Skeletal muscle cell (primary cell): ENCODE measurements at regions not wholly inside any gene's neighbourhood (a gene's known extent, or its start where the extent isn't known, plus 50 kb on each side); places are given as distances from the start of the nearest gene placed in this dataset.
"Not testable (repeated sequence)": the region's sequence is repeated elsewhere in the genome, so short reads cannot be mapped to it uniquely, and the experiment has no call there.

Source experiments
- DNase-seq: peaks from one replicate; pipeline ENCODE4 v3.0.0-alpha.2; 2010; ENCODE audit warnings: low read depth
- H3K4me3 ChIP-seq: 2 replicates; pipeline ENCODE4 v1.5.1; 2011; ENCODE audit warnings: low read depth, mild to moderate bottlenecking, control low read depth, low read length, moderate library complexity

GRCh38 chr1:29386453-29386852 lies 150.1 kb downstream of the PTPRU start:
- not testable (repeated sequence) for H3K4me3 ChIP-seq, DNase-seq

GRCh38 chr1:29385966-29386365 lies 149.6 kb downstream of the PTPRU start:
- H3K4me3 ChIP-seq = no peak overlapping the region
- DNase-seq = no peak

GRCh38 chr1:29384496-29385015 lies 148.2 kb downstream of the PTPRU start:
- no peak overlapping the region for H3K4me3 ChIP-seq
- no peak for DNase-seq

GRCh38 chr1:29383746-29384371 lies 147.5 kb downstream of the PTPRU start:
- H3K4me3 ChIP-seq = no peak overlapping the region
- peak; percentile 50 for DNase-seq

- no peak for DNase-seq
- H3K4me3 ChIP-seq = no peak overlapping the region
Measured at GRCh38 chr1:29382851-29383745, 146.8 kb downstream of the PTPRU start.

GRCh38 chr1:29381426-29381825 lies 145.1 kb downstream of the PTPRU start:
- H3K4me3 ChIP-seq = no peak overlapping the region
- DNase-seq = no peak

- DNase-seq = peak; percentile 43
Measured at GRCh38 chr1:29380532-29380931, 144.2 kb downstream of the PTPRU start.

GRCh38 chr1:29379443-29380073 lies 143.2 kb downstream of the PTPRU start:
- DNase-seq = peak; percentile 45
- no peak overlapping the region for H3K4me3 ChIP-seq

More at GRCh38 chr1:29380532-29380931, 144.2 kb downstream of the PTPRU start:
- H3K4me3 ChIP-seq = no peak overlapping the region
